H9 (cell line): ENCODE measurements at regions not wholly inside any gene's neighbourhood (a gene's known extent, or its start where the extent isn't known, plus 50 kb on each side); places are given as distances from the start of the nearest gene placed in this dataset.

Experiments
- DNase-seq: peaks from one replicate; pipeline ENCODE4 v3.0.0-alpha.2; 2017
- H2AFZ ChIP-seq: one replicate; pipeline ENCODE4 v1.6.1; 2013; ENCODE audit warnings: mild to moderate bottlenecking, low read length, control low read depth, moderate library complexity
- H2AK5ac ChIP-seq: 2 replicates; pipeline ENCODE4 v1.6.1; 2013; ENCODE audit warnings: low read length, control low read depth, mixed read lengths; ENCODE audit not compliant: insufficient read length
- H2BK120ac ChIP-seq: one replicate; pipeline ENCODE4 v1.6.1; 2013; ENCODE audit warnings: low read depth, mild to moderate bottlenecking, low read length, control low read depth, inconsistent platforms; ENCODE audit not compliant: poor library complexity, severe bottlenecking
- H2BK12ac ChIP-seq: 2 replicates; pipeline ENCODE4 v1.6.1; 2013; ENCODE audit warnings: low read length, control low read depth, mixed read lengths, low read depth; ENCODE audit not compliant: insufficient read length
- H2BK15ac ChIP-seq: 2 replicates; pipeline ENCODE4 v1.6.1; 2013; ENCODE audit warnings: low read depth, low read length, control low read depth
- H2BK20ac ChIP-seq: one replicate; pipeline ENCODE4 v1.6.1; 2013; ENCODE audit warnings: low read depth, mild to moderate bottlenecking, low read length, control low read depth, inconsistent platforms; ENCODE audit not compliant: poor library complexity, severe bottlenecking
- H2BK5ac ChIP-seq: 2 replicates; pipeline ENCODE4 v1.6.1; 2013; ENCODE audit warnings: low read length, control low read depth, mixed read lengths; ENCODE audit not compliant: insufficient read length
- H3K14ac ChIP-seq: 2 replicates; pipeline ENCODE4 v1.6.1; 2013; ENCODE audit warnings: low read length, control low read depth; ENCODE audit not compliant: insufficient read depth
- H3K18ac ChIP-seq: 2 replicates; pipeline ENCODE4 v1.6.1; 2013; ENCODE audit warnings: low read depth, mild to moderate bottlenecking, mixed read lengths, low read length, control low read depth; ENCODE audit not compliant: insufficient read length
- H3K23ac ChIP-seq: 2 replicates; pipeline ENCODE4 v1.6.1; 2013; ENCODE audit warnings: low read length, control low read depth, mixed read lengths, low read depth; ENCODE audit not compliant: insufficient read length
- H3K23me2 ChIP-seq: 2 replicates; pipeline ENCODE4 v1.6.1; 2013; ENCODE audit warnings: low read depth, mild to moderate bottlenecking, mixed read lengths, low read length, control low read depth; ENCODE audit not compliant: insufficient read length, poor library complexity, severe bottlenecking
- H3K27ac ChIP-seq: 2 replicates; pipeline ENCODE4 v1.5.1; 2013; ENCODE audit warnings: low read length, control low read depth, mixed read lengths, low read depth; ENCODE audit not compliant: insufficient read length
- H3K27me3 ChIP-seq: 2 replicates; pipeline ENCODE4 v1.6.1; 2013; ENCODE audit warnings: low read length, control low read depth, inconsistent platforms; ENCODE audit not compliant: insufficient read depth
- H3K4ac ChIP-seq: 2 replicates; pipeline ENCODE4 v1.6.1; 2013; ENCODE audit warnings: low read depth, mild to moderate bottlenecking, control low read depth, inconsistent platforms, low read length, moderate library complexity
- H3K4me1 ChIP-seq: 2 replicates; pipeline ENCODE4 v1.6.1; 2013; ENCODE audit warnings: low read length, control low read depth, inconsistent platforms; ENCODE audit not compliant: insufficient read depth
- H3K4me2 ChIP-seq: 2 replicates; pipeline ENCODE4 v1.6.1; 2013; ENCODE audit warnings: low read length, control low read depth, mixed read lengths; ENCODE audit not compliant: insufficient read length, insufficient read depth
- H3K56ac ChIP-seq: 2 replicates; pipeline ENCODE4 v1.6.1; 2013; ENCODE audit warnings: low read depth, mild to moderate bottlenecking, mixed read lengths, low read length, control low read depth; ENCODE audit not compliant: insufficient read length
- H3K79me1 ChIP-seq: 2 replicates; pipeline ENCODE4 v1.6.1; 2013; ENCODE audit warnings: low read depth, mild to moderate bottlenecking, moderate library complexity, low read length, control low read depth, inconsistent platforms; ENCODE audit not compliant: insufficient read depth, poor library complexity, severe bottlenecking
- H3K79me2 ChIP-seq: 2 replicates; pipeline ENCODE4 v1.6.1; 2013; ENCODE audit warnings: low read length, control low read depth, inconsistent platforms; ENCODE audit not compliant: insufficient read depth
- H3K9ac ChIP-seq: 2 replicates; pipeline ENCODE4 v1.6.1; 2013; ENCODE audit warnings: low read length, control low read depth, mixed read lengths; ENCODE audit not compliant: insufficient read length; ENCODE audit errors: extremely low read depth
- H3K9me3 ChIP-seq: one replicate; pipeline ENCODE4 v1.6.1; 2013; ENCODE audit warnings: low read depth, low read length, inconsistent platforms; ENCODE audit not compliant: control insufficient read depth
- H3T11ph ChIP-seq: one replicate; pipeline ENCODE4 v1.6.1; 2013; ENCODE audit warnings: mild to moderate bottlenecking, low read length, control low read depth, inconsistent platforms
- H4K20me1 ChIP-seq: one replicate; pipeline ENCODE4 v1.6.1; 2013; ENCODE audit not compliant: control insufficient read depth, insufficient read length, insufficient read depth
- H4K5ac ChIP-seq: 2 replicates; pipeline ENCODE4 v1.6.1; 2013; ENCODE audit warnings: low read depth, mild to moderate bottlenecking, mixed read lengths, low read length, control low read depth; ENCODE audit not compliant: insufficient read length
- H4K8ac ChIP-seq: replicated peaks from 2 replicates; pipeline ENCODE4 v1.6.1; 2013; ENCODE audit warnings: low read length, control low read depth, mixed read lengths, low read depth; ENCODE audit not compliant: insufficient read length
- H4K91ac ChIP-seq: 2 replicates; pipeline ENCODE4 v1.6.1; 2013; ENCODE audit warnings: low read depth, mild to moderate bottlenecking, moderate library complexity, mixed read lengths, low read length, control low read depth; ENCODE audit not compliant: insufficient read length
- H3K27ac Mint-ChIP-seq, 3 experiments: 2 replicates in 2 of 3; 3 replicates in 1 of 3; pipeline ENCODE4 v1.8.0; 2020 to 2021; ENCODE audit warnings: mixed read lengths in 3 of 3, mild to moderate bottlenecking in 1 of 3, moderate library complexity in 1 of 3
- H3K27me3 Mint-ChIP-seq: 2 replicates; pipeline ENCODE4 v1.8.0; 2021; ENCODE audit warnings: low read depth, mild to moderate bottlenecking, moderate library complexity, mixed read lengths
- H3K36me3 Mint-ChIP-seq, 3 experiments: 2 replicates in 2 of 3; 3 replicates in 1 of 3; pipeline ENCODE4 v1.8.0; 2020 to 2021; ENCODE audit warnings: low read depth in 3 of 3, mixed read lengths in 3 of 3; ENCODE audit not compliant: insufficient read depth in 1 of 3
- H3K4me1 Mint-ChIP-seq, 2 experiments: 2 replicates each; pipeline ENCODE4 v1.8.0; 2020; ENCODE audit warnings: mixed read lengths in 2 of 2
- H3K4me3 Mint-ChIP-seq, 2 experiments: 2 replicates in 1 of 2; 3 replicates in 1 of 2; pipeline ENCODE4 v1.8.0; 2020 to 2021; ENCODE audit warnings: mild to moderate bottlenecking in 2 of 2, mixed read lengths in 2 of 2, moderate library complexity in 1 of 2
- H3K9me3 Mint-ChIP-seq, 2 experiments: 2 replicates in 1 of 2; 3 replicates in 1 of 2; pipeline ENCODE4 v1.8.0; 2020; ENCODE audit warnings: mild to moderate bottlenecking in 2 of 2, mixed read lengths in 2 of 2, moderate library complexity in 1 of 2
- WGBS: extraction: QIAGEN DNeasy Blood & Tissue Kit; methylation state at CpG from one replicate; pipeline ENCODE4 v1.1.7; 2013; ENCODE audit warnings: missing lambda C conversion rate, low lambda C conversion rate, mixed read lengths; ENCODE audit not compliant: insufficient read length; ENCODE audit errors: extremely low coverage; 5-methylcytosine and 5-hydroxymethylcytosine counted together
- TF ChIP-seq, protein P1 (sequence below): fragments of 200-600 bp; sonication (generic); conservative IDR thresholded peaks from 3 replicates; pipeline ENCODE4 v1.8.0; 2021; ENCODE audit warnings: antibody characterized with exemption, mild to moderate bottlenecking

DNA sequence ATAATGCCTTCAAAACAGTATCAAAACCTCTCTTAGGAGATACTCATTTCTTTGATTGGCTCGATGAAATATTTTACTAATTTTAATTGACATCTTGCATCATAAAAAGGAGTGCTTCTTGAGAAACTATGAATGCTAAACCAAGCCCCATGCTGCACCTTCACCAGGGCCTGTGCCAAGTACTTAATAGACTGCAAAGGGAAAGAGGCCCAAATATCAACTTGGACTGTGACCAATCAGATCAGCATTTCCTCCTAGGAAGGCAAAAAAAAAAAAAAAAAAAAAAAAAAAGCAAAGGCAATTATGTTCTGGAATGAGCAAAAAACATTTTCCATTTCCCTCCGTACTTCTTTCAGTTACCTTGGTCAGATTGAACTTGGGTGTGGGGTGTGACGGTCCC, 253.0 kb upstream of the SOX4 start:
- Mint-ChIP-seq H3K27ac (peak overlapping the region in 1 of 3 experiments; percentile 88; a peak in 2 of 7 replicates), H3K36me3 (peaks cover 0 to 4% (median 0%) of the 10 kb centered on the region in 3 experiments; a peak in 3 of 7 replicates), H3K27me3 (no peaks in the 10 kb centered on the region; the same call in 1 of the 2 replicates), H3K4me1 (no peaks in the 10 kb centered on the region), H3K9me3 (peaks cover 2 to 3% of the 10 kb centered on the region in 2 experiments; a peak in 4 of 5 replicates), H3K4me3 (no peak overlapping the region)
- Histone ChIP-seq H3K18ac (no peak overlapping the region), H3K79me1 (no peaks in the 10 kb centered on the region), H3K9ac (no peak overlapping the region), H3K79me2 (no peaks in the 10 kb centered on the region), H4K5ac (no peak overlapping the region), H3K27me3 (no peaks in the 10 kb centered on the region), H2BK120ac (no peak overlapping the region), H2BK5ac (no peak overlapping the region), H3T11ph (no peak overlapping the region), H3K4me1 (no peaks in the 10 kb centered on the region), H2BK12ac (no peak overlapping the region), H3K27ac (no peak overlapping the region), H2AK5ac (no peak overlapping the region), H3K4ac (no peak overlapping the region), H4K20me1 (no peaks in the 10 kb centered on the region), H3K23ac (no peak overlapping the region), H3K9me3 (no peaks in the 10 kb centered on the region), H3K56ac (no peak overlapping the region), H4K8ac (no peak overlapping the region), H3K4me2 (no peak overlapping the region), H2BK15ac (no peak overlapping the region), H4K91ac (no peak overlapping the region), H3K23me2 (no peaks in the 10 kb centered on the region), H2AFZ (no peak overlapping the region), H3K14ac (no peak overlapping the region), H2BK20ac (no peak overlapping the region)
- no CpG with 5 or more reads among the region's 3 CpGs for WGBS
- no peak for DNase-seq
- TF ChIP-seq, protein P1, sequence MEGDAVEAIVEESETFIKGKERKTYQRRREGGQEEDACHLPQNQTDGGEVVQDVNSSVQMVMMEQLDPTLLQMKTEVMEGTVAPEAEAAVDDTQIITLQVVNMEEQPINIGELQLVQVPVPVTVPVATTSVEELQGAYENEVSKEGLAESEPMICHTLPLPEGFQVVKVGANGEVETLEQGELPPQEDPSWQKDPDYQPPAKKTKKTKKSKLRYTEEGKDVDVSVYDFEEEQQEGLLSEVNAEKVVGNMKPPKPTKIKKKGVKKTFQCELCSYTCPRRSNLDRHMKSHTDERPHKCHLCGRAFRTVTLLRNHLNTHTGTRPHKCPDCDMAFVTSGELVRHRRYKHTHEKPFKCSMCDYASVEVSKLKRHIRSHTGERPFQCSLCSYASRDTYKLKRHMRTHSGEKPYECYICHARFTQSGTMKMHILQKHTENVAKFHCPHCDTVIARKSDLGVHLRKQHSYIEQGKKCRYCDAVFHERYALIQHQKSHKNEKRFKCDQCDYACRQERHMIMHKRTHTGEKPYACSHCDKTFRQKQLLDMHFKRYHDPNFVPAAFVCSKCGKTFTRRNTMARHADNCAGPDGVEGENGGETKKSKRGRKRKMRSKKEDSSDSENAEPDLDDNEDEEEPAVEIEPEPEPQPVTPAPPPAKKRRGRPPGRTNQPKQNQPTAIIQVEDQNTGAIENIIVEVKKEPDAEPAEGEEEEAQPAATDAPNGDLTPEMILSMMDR, result no peak
